ENCODE measurements at regions not wholly inside any gene's neighbourhood (a gene's known extent, or its start where the extent isn't known, plus 50 kb on each side); places are given as distances from the start of the nearest gene placed in this dataset.
A peak's percentile ranks its signal among the peaks of the same experiment; 100 is the strongest.
"Not testable (repeated sequence)": the region's sequence is repeated elsewhere in the genome, so short reads cannot be mapped to it uniquely, and the experiment has no call there.

DNA sequence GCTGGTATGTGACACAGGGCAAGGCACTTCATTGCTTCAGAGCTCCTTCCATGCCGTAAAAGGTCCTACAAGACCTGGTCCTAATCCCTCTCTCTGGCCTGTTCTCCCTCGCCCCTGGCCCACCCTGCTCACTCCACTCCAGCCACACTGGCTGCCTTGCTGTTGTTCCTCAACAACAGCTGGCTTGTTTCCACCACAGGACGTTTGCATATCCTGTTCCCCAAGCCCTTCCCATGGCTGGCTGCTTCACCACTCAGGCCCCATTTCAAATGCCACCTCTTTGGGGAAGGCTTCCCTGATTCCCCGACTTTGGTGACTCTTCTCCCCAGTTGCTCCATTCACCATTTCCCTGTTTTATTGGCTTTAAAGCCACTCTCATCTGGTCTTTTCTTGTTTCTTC, 129.1 kb upstream of the ALDH3B2 start:
- DNase-seq = not testable (repeated sequence)

DNA sequence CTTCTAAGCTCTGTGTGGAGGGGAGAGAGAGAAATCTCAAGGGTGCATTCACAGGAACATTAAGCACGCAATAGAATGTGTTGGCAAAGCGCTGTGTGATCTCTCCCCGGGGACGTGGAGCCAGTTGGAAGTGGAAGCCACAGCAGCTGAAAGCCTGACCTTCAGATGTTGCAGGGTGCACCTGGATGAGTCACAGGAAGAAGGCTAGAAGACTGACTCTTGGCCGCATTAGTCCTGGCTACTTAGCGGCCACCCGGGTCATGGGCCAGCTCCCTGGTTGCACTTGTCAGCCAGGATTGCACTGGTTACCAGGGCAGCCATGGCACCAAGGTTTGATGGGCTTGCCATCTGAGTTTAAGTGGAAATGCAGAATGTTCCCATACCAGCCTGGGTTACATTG, 128.6 kb upstream of the ALDH3B2 start:
- DNase-seq = not testable (repeated sequence)

DNA sequence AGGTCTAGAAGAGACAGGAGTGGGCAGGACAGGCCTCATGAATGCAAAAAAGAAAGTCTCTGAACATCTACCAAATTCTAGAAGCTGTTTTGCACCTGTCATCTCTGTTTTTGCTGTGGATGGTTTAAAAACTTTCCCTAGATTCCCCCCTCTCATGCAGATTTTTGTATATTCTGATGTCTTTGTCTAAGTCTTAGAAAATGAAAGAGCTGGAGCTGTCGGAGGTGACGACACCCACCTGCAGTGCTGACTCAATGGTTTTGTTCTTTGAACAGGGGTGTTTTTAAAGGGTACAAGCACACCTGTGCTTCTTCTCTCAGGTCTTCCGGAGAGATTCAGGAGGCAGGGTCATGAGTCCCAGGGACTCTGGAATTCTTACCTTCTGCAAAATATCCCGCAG, 128.2 kb upstream of the ALDH3B2 start:
- DNase-seq = not testable (repeated sequence)

DNA sequence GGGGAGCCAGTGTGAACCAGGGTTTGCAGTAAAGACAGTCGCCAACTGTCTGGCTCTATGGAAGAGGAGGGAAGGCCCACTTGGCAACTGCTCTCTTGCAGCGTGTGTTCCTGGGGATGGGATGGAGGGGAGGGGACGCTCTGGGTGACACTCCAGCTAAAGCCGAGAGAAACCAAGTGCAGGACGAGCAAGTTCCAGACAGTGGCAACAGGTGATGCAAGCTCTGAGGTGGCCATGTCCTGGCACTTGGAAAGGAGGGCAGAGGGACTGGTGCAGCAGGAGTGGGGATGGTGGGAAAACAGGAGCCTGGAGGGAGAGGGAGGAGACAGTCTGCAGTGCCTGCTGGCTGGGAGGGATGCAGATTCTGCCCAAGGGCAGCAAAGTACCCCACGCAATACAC, 127.0 kb upstream of the ALDH3B2 start:
- not testable (repeated sequence) for DNase-seq

DNA sequence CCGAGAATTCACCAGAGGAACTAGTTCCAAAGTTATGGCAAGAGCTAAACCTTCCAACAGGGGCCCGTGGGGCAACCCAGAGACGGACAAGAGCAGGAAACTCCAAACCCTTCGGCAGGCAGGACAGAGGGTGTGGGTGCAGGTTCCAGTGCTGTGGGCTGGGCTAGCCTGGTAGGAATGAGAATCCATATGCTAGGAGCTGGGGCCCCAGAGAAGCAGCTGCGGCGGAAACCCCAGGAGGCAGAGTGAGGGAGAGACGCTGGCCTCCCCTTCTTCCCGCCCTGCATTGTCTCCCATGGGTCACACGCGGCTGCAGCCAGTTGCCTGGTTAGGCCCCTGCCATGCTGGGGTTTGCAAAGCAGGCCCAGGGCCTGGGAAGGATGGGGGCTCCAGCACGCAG, 126.2 kb upstream of the ALDH3B2 start:
- DNase-seq = not testable (repeated sequence)

DNA sequence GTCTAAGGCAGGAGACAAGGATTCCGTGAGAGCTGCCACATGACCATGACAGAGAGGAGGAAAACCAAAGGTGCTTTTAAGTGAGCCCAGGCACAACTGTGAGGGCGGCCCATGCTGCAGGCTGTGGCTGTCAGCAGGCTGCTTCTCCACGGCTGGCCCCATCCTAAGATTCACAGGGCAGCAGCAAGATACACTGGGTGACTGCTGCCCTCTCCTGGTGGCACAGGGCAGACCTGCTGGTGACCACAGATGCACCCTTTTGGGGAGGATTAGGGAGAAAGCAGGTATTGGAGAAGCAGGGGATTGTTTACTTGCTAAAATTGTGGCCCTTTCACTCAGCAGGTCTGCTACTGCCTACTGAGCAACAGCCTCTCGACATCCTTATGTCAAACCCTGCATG, 125.4 kb upstream of the ALDH3B2 start:
- DNase-seq = not testable (repeated sequence)

DNA sequence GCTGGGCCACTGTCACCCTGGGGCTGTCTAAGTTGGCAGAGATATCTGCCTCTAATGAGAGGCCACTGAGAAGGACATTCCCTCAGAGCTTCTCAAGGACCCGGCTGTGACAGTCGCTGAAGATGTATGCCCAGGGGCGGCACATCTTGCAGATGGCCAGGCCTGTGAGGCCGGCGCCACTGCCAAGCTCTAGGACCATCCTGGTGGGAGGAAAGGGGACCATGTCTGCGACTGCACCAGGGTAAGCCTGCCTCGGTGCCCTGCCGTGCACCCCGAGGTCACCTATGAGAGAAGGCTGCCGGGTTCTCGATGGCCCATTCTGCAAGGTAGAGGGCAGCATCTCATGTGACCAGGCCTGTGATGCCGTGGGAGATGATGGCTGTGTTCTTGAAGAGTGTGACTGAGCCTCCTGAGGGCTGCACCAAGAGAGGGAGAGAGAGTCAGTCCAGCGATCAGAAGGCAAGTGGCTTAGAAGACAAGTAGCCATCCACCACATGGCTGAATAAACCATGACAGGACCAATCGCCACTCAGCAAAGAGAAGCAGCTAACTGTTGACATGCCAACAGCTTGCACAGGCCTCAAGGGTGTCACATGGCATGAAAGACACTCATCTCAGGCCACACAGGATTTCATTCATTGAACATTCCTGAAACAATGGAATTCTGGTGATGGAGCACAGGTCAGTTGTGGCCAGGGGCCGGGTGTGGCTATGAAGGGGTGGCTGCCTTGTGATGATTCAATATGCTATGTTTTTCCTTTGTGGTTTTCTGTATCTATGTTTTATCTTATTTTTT, 123.5 kb upstream of the ALDH3B2 start:
- not testable (repeated sequence) for DNase-seq

DNA sequence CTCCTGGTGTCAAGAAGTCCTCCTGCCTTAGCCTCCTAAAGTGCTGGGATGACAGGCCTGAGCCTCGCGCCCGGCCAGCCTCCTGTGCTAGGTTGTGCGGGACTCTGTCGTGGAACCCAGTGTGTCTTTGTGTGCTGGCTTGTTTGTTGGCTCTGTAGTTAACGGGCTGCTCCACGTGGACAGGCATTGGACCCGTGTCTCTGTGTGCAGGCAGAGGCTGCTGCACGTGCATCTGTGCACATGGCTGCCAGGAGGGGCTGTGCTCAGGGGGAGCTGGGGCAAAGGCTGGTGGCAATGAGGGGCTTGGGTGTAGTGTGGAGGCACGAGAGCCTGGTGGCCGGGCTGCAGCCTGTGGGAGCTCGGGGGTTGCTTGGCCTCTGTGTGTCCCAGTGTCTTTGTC, 121.3 kb upstream of the ALDH3B2 start:
- no peak for DNase-seq

DNA sequence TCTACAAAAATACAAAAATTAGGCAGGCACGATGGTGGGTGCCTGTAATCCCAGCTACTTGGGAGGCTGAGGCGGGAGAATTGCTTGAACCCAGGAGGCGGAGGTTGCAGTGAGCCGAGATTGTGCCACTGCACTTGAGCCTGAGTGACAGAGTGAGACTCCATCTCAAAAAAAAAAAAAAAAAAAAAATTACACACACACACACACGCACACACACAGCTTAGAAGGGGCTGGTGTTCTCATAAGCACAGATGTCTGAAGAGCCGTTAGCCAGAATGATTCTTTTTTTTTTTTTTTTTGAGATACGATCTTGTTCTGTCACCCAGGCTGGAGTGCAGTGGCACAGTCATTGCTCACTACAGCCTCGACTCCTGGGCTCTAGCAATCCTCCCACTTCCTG, 119.3 kb upstream of the ALDH3B2 start:
- DNase-seq = not testable (repeated sequence)

DNA sequence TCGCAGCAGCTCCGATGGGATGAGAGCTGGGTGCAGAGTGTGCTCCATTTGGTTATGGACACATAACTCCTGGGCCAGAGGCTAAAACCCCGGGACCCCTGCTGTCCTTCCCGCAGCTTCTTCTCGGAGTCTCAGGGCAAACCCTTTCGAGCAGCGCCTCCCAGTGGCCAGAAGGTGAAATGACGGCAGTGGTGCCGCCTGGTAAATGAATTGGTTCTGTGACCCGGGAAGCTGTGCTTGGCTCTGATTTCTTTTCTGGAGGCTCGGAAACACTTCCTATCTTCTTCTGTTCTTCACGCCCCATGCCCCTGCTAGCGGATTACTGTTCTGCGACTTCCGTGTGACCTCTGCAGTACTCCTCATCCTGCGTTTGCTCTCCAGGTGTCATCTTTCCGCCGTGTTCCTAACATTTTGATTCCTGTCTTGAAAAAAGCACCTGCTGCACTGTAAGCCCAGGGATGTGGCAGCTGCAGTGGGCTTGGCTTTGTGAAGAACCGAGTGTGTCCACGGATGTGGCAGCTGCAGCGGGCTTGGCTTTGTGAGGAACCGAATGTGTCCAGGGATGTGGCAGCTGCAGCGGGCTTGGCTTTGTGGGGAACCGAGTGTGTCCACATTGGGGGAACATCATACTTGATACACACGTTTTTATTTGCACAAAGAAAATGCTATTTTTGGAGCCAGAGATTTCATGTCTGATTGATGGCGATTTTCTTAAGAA, 118.0 kb upstream of the ALDH3B2 start:
- DNase-seq = peak; percentile 32

DNA sequence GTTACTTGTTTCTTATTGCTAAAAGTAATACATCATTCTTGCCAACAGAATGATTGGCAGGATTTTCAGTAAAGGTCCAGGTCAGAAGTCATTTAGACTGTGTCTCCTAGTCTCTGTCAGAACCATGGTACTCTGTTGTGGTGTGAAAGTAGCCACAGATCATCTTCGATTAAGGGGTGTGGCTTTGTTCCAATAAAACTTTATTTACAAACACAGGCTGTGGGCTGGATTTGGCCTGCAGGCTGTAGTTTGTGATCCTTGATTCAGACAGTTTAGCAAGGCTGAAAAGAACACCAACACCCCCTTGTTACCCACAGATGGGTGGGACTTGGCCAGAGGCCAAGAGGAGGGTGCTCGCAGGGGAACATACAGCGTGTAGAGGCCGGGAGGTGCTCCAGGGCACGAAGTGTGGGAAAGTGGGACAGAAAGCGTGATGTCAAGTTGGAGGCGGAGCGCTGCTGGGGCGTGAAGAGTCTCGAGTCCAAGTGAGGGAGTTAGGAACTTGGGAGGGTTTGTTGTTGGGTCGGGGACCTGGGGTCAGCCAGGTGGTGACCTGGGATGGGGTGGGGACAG, 117.3 kb upstream of the ALDH3B2 start:
- not testable (repeated sequence) for DNase-seq

DNA sequence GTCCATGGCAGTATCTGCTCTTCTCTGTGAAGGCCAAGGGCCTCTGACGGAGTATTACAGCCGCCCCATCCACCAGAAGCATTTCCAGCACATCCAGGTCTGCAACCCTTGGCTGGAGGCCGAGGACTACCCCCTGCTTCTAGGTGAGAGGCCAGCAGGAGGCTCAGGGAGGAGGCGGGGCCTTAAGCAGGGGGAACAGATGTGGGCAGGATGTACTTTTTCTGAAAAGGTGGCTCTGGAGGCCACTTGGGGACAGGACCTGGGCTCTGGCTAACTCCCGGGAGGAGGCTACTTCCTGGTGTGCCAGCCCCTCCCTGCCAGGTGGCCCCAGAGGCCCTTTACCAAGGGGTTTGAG, 113.9 kb upstream of the ALDH3B2 start:
- peak; percentile 34 for DNase-seq

DNA sequence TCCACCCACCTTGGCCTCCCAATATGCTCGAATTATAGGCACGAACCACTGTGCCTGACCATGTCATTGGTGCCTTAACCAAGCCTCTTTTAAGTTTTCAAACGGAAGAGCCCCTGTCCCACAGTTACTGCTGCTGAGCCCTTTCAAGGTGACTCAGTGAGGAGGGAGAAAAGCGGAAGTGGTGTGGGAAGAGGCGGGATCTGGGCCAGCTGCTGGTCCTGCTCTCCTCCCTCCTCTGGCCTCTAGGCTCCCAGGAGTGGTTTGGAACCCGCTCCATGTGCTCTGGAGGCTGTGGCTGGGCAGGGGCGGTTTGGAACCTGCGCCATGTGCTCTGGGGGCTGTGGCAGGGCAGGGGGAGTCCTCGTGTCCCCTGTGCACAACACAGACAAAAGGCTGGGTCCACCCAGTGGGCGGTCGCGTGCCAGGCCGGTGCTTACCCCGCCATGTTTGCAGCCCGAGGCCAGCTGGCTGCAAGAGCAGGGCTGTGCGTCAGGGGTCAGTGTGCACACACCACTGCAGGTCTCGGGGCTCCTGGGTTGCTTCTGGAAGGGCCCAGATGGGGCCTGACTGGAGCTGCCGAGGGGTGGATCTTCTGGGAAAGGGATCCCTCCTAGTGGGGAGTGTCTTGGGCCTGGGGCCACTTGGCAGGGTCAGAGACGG, 113.4 kb upstream of the ALDH3B2 start:
- not testable (repeated sequence) for DNase-seq

DNA sequence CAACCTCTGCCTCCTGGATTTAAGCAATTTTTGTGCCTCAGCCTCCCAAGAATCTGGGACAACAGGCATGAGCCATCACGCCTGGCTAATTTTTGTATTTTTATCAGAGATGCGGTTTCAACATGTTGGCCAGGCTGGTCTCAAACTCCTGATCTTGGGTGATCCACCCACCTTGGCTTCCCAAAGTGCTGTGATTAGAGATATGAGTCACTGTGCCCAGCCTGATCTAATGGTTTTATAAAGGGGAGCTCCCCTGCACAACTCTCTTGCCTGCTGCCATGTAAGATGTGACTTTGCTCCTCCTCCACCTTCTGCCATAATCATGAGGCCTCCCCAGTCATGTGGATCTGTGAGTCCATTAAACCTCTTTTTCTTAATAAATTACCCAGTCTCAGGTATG, 107.5 kb upstream of the ALDH3B2 start:
- not testable (repeated sequence) for DNase-seq

DNA sequence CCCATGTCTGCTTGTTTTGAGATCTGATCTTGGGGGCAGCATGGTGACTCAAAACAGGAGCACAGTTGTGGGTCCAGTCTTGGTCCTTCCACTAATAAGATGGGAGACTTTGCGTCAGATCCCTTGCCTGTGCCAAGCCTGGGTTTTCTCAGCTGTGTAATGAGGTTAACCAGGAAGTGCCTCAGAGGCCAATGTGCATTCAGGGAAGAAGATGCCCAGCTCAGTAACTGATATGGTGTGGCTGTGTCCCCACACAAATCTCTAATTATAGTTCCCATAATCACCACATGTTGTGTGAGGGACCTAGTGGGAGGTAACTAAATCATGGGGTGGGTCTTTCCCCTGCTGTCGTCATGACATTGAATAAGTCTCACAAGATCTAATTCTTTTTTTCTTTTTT, 107.1 kb upstream of the ALDH3B2 start:
- not testable (repeated sequence) for DNase-seq

DNA sequence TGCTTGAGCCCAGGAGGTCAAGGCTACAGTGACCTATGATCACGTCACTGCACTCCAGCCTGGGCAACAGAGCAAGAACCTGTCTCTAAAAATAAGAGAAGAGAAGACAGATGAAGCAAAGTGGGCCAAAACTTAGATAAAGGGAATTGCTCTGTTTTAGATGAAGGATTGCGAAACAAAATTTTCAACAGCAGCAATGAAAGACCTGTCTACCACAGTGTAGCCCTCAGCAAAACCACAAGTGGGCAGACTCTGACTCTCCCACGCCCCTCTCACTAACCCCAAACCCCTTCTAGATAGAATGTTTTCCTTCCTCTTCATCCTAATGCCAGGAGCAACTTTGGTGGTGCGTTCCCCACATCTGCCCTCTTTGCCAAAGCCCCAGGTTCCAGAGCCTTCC, 105.6 kb upstream of the ALDH3B2 start:
- no peak for DNase-seq

DNA sequence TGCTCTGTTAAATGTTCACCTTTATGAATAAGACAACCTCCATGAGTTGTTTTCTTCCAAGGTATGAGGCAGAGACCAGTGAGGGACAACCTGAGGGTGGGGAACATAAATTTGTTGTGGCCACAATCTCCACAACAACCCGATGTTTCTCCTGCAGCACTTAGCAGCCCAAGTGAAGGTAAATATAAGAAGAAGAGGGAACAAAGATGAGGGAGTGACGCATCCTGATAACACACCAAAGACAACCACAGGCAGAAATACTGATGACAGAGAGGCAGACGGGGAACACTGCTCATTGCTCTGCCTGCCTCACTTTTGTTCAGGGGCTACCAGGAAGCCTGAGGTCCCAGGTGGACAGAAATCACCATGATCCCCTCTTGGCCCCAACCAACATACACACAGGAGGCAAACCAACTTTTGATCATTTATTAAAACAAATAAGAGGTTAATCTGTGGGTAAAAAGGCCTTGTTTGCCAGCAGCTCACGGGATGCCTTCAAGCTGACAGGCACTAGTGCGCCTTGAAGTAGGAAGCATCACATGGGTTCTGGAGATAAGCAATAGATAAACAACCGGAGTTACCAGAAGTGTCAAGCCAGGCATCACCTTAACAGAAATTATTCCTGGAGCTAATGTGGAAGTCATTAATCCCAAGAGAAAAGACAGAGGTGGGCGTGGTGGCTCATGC, 104.9 kb upstream of the ALDH3B2 start:
- DNase-seq = not testable (repeated sequence)

DNA sequence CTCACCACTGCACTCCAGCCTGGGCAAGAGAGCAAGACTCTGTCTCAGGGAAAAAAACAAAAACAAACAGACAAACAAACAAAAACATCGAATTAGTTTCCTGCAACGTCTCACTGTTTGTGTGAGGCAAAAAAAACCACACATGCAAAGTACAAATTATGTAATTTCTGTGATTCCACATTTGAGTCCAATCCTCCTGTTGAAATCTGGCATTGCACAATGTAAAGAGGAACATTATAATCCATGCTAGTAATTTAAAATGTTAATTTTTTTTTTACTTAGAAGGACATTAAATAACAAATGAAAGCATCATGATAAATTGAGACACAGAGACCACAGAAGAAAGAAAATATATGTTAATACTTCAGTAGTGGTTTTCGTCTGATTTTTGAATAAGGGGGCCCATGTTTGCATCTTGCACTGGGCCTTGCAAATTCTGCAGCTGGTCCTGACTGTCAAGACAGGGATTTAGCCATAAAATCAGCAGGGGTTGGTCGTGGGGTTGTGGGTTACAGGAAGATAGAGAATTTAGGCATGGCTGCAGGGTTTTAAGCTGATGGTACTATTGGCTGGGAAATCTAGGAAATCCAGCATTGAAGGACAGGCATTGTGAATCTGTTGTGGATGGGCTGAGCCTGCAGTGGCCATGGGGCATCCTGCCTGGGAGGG, 102.6 kb upstream of the ALDH3B2 start:
- no peak for DNase-seq

DNA sequence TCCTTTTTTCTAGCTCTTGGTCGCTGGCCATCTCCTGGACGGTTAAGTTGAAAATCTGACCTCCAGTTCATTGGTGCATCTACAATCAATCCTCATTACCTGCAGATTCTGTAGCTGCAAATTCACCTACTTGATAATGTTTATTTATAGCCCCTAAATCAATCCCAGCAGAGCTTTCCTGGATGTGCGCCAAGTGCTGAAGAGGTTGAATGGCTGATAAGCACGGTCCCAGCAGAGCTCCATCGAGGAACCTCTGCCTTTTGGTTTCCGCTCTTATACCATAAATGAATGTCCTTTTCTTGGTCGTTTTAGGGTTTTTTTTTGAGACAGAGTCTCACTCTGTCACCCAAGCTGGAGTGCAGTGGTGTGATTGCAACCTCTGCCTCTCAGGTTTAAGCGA, 99.8 kb upstream of the ALDH3B2 start:
- not testable (repeated sequence) for DNase-seq

DNA sequence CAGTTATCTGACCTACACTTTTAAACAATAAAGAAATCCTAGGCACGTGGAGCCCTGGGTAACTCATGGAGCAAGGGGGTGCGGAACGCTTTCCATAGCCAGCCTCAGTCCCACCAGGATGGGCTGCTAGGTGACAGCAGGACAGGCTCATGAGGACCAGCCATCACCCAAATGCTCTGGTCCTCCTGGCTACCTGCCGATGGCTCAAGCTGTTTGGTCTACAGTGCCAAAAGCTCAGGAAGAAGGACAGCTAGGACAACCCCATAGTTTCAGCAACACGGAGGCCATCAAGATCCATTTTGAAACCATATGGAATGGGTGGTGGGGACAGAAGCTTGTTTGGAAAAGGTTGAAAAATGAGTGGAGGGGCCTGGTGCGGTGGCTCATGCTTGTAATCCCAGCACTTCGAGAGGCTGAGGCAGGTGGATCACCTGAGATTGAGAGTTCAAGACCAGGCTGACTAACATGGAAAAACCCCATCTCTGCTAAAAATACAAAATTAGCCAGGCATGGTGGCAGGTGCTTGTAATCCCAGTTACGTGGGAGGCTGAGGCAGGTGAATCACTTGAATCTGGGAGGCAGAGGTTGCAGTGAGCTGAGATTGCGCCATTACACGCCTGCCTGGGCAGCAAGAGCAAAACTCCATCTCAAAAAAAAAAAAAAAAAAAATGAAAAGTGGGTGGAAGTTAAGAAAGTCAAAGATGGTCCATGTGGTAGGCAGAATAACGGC, 93.7 kb upstream of the ALDH3B2 start:
- not testable (repeated sequence) for DNase-seq

DNA sequence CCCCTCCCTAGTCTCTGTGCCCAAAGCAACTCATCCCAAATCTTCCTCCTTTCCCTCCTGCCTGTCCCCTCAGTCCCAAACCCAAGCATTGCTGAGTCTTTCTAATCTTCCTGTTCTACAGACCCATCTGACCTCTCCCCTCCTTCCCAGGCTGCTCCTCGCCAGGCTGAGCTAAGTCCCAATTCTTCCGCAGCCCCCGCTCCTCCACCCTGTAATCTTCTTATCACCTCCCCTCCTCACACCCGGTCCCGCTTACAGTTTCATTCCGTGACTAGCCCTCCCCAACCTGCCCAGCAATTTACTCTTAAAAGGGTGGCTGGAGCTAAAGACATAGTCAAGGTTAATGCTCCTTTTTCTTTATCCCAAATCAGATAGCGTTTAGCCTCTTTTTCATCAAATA, 86.8 kb upstream of the ALDH3B2 start:
- not testable (repeated sequence) for DNase-seq

DNA sequence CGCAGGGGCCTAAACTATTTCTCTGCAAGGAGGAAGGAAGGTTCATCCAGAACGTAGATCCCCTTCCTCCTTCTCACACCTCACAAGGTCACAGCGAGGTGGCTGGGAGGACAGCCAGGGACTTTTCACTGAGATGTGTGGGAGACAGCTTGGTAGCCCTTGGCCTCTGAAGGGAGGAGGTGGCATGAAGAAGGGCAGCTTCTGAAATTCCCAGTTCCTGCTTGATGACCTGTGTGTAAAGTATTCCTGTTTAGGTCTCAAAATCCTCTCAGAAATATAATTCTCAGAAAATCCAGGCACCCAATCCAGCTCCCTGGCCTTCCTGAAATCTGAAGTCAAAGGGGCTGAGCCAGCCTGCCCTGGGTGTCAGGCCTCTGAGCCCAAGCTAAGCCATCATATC, 84.9 kb upstream of the ALDH3B2 start:
- DNase-seq = not testable (repeated sequence)

Measured in NCI-H2029 (cell line).